Astrocyte (in vitro differentiated cells and primary cell): ENCODE measurements at regions not wholly inside any gene's neighbourhood (a gene's known extent, or its start where the extent isn't known, plus 50 kb on each side); places are given as distances from the start of the nearest gene placed in this dataset.

Experiments used
- EZH2 ChIP-seq: IDR thresholded peaks from 2 replicates; pipeline ENCODE4 v1.6.1; 2012; ENCODE audit warnings: mild to moderate bottlenecking, low read length, inconsistent platforms; ENCODE audit not compliant: insufficient read depth
- TF ChIP-seq, protein P1 (sequence below): IDR thresholded peaks from 2 replicates; pipeline ENCODE4 v1.5.1; 2011; ENCODE audit warnings: low read depth, mild to moderate bottlenecking, inconsistent platforms, low read length, moderate library complexity; ENCODE audit not compliant: insufficient read depth

DNA sequence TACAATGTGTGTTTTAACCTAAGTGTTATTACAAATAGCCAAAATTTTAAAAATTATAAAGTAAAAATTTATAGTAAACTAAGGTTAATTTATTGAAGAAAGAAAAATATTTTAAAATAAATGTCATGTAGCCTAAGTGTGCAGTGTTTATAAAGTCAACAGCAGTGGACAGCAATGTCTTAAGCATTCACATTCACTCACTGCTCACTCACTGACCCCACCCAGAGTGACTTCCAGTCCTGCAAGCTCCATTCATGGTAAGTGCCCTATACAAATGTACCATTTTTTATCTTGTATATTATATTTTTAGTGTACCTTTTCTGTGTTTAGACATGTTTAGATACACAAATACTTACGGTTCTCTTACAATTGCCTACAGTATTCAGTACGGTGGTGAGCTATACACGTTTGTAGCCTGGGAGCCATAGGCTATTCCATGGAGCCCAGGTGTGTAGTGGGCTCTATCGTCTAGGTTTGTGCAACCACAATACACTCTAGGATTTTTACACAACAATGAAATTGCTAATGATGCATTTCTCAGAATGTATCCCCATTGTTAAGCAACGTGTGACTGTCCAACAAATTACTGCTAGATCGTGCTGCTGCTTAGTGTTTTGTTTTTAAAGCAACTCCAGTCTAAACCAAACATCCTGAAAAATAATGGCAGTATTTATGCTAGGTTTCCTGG lies 108.9 kb upstream of the NAMPT start:
- TF ChIP-seq, protein P1, sequence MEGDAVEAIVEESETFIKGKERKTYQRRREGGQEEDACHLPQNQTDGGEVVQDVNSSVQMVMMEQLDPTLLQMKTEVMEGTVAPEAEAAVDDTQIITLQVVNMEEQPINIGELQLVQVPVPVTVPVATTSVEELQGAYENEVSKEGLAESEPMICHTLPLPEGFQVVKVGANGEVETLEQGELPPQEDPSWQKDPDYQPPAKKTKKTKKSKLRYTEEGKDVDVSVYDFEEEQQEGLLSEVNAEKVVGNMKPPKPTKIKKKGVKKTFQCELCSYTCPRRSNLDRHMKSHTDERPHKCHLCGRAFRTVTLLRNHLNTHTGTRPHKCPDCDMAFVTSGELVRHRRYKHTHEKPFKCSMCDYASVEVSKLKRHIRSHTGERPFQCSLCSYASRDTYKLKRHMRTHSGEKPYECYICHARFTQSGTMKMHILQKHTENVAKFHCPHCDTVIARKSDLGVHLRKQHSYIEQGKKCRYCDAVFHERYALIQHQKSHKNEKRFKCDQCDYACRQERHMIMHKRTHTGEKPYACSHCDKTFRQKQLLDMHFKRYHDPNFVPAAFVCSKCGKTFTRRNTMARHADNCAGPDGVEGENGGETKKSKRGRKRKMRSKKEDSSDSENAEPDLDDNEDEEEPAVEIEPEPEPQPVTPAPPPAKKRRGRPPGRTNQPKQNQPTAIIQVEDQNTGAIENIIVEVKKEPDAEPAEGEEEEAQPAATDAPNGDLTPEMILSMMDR = no peak
- TF ChIP-seq EZH2 = no peak
